ENCODE measurements at regions not wholly inside any gene's neighbourhood (a gene's known extent, or its start where the extent isn't known, plus 50 kb on each side); places are given as distances from the start of the nearest gene placed in this dataset.

GRCh38 chr20:57112448-57112847 lies 154.0 kb downstream of the BMP7 start:
- no peak for DNase-seq

- no peak for DNase-seq
These were observed 152.0 kb downstream of the BMP7 start for GRCh38 chr20:57114290-57115005.

- DNase-seq: no peak
These were observed 149.1 kb downstream of the BMP7 start for GRCh38 chr20:57117296-57117695.

- DNase-seq: no peak
These were observed 148.2 kb downstream of the BMP7 start for GRCh38 chr20:57118107-57118769.
